ENCODE measurements at regions not wholly inside any gene's neighbourhood (a gene's known extent, or its start where the extent isn't known, plus 50 kb on each side); places are given as distances from the start of the nearest gene placed in this dataset.

GRCh38 chr7:57250801-57251200, 118.6 kb upstream of the ZNF479 start:
- TF ChIP-seq, protein P1, sequence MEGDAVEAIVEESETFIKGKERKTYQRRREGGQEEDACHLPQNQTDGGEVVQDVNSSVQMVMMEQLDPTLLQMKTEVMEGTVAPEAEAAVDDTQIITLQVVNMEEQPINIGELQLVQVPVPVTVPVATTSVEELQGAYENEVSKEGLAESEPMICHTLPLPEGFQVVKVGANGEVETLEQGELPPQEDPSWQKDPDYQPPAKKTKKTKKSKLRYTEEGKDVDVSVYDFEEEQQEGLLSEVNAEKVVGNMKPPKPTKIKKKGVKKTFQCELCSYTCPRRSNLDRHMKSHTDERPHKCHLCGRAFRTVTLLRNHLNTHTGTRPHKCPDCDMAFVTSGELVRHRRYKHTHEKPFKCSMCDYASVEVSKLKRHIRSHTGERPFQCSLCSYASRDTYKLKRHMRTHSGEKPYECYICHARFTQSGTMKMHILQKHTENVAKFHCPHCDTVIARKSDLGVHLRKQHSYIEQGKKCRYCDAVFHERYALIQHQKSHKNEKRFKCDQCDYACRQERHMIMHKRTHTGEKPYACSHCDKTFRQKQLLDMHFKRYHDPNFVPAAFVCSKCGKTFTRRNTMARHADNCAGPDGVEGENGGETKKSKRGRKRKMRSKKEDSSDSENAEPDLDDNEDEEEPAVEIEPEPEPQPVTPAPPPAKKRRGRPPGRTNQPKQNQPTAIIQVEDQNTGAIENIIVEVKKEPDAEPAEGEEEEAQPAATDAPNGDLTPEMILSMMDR (IDR thresholded peaks at IDR 0.05; ENCODE audit: low read depth, low read length), result no peak
- TF ChIP-seq EZH2phosphoT487 (IDR thresholded peaks at IDR 0.05; ENCODE audit: low read depth), result no peak

Data from OCI-LY3 (cell line).